ENCODE measurements at regions not wholly inside any gene's neighbourhood (a gene's known extent, or its start where the extent isn't known, plus 50 kb on each side); places are given as distances from the start of the nearest gene placed in this dataset.
"Not testable (repeated sequence)": the region's sequence is repeated elsewhere in the genome, so short reads cannot be mapped to it uniquely, and the experiment has no call there.

- DNase-seq (ENCODE audit: low read depth) (no peak), FAIRE-seq (no peak)
- H3K4me3 Mint-ChIP-seq (ENCODE audit: unreplicated experiment), result no peak overlapping the region
- no peaks in the 10 kb centered on the region for H4K20me1 ChIP-seq (ENCODE audit: insufficient read depth, low read length)
- H3K4me1 Mint-ChIP-seq (ENCODE audit: low read depth, unreplicated experiment), result peaks cover 7% of the 10 kb centered on the region
- no peaks in the 10 kb centered on the region for H3K36me3 Mint-ChIP-seq (ENCODE audit: low read depth, unreplicated experiment)
- peaks cover 8% of the 10 kb centered on the region for H3K27me3 Mint-ChIP-seq (ENCODE audit: low read depth, unreplicated experiment)
- no peak overlapping the region for H3K27ac ChIP-seq (ENCODE audit: low read depth, low read length)
- TF ChIP-seq CTCF (IDR thresholded peaks at IDR 0.05; ENCODE audit: insufficient read depth, low read depth, low read length), result no peak
- no peak for TF ChIP-seq EZH2 (IDR thresholded peaks at IDR 0.05; ENCODE audit: insufficient read depth, low read length)
- peaks cover 8% of the 10 kb centered on the region for H3K4me1 ChIP-seq (ENCODE audit: insufficient read depth, low read length)
- no peak overlapping the region for H3K27ac Mint-ChIP-seq (ENCODE audit: unreplicated experiment)
- no peak overlapping the region for H2AFZ ChIP-seq (ENCODE audit: low read depth, low read length)
- no peak overlapping the region for H3K4me2 ChIP-seq (ENCODE audit: low read length)
- no peaks in the 10 kb centered on the region for H3K36me3 ChIP-seq (ENCODE audit: insufficient read depth, low read length)
- no peaks in the 10 kb centered on the region for H3K27me3 ChIP-seq (ENCODE audit: insufficient read depth, low read length)
- H3K9ac ChIP-seq (ENCODE audit: low read length), result no peak overlapping the region
- no peaks in the 10 kb centered on the region for H3K79me2 ChIP-seq (ENCODE audit: insufficient read depth, low read length)
- H3K9me3 Mint-ChIP-seq (ENCODE audit: unreplicated experiment), result peaks cover 17% of the 10 kb centered on the region
- no peaks in the 10 kb centered on the region for H3K9me3 ChIP-seq (ENCODE audit: insufficient read depth, low read depth, low read length)
- H3K4me3 ChIP-seq (ENCODE audit: insufficient read depth, low read depth, low read length), result no peak overlapping the region
These were observed 76.6 kb downstream of the CHRD start for GRCh38 chr3:184456476-184456875.

- H3K27me3 ChIP-seq (ENCODE audit: insufficient read depth, low read length), result no peaks in the 10 kb centered on the region
- no peaks in the 10 kb centered on the region for H3K79me2 ChIP-seq (ENCODE audit: insufficient read depth, low read length)
- Mint-ChIP-seq H3K27me3 (ENCODE audit: low read depth, unreplicated experiment) (peaks cover 12% of the 10 kb centered on the region), H3K27ac (ENCODE audit: unreplicated experiment) (no peak overlapping the region), H3K4me1 (ENCODE audit: low read depth, unreplicated experiment) (peaks cover 7% of the 10 kb centered on the region), H3K4me3 (ENCODE audit: unreplicated experiment) (no peak overlapping the region), H3K36me3 (ENCODE audit: low read depth, unreplicated experiment) (no peaks in the 10 kb centered on the region), H3K9me3 (ENCODE audit: unreplicated experiment) (peaks cover 17% of the 10 kb centered on the region)
- DNase-seq (ENCODE audit: low read depth) (no peak), FAIRE-seq (no peak)
- H2AFZ ChIP-seq (ENCODE audit: low read depth, low read length), result no peak overlapping the region
- peaks cover 8% of the 10 kb centered on the region for H3K4me1 ChIP-seq (ENCODE audit: insufficient read depth, low read length)
- no peak overlapping the region for H3K9ac ChIP-seq (ENCODE audit: low read length)
- no peaks in the 10 kb centered on the region for H3K36me3 ChIP-seq (ENCODE audit: insufficient read depth, low read length)
- TF ChIP-seq EZH2 (IDR thresholded peaks at IDR 0.05; ENCODE audit: insufficient read depth, low read length) (no peak), CTCF (IDR thresholded peaks at IDR 0.05; ENCODE audit: insufficient read depth, low read depth, low read length) (no peak)
- H3K4me3 ChIP-seq (ENCODE audit: insufficient read depth, low read depth, low read length), result no peak overlapping the region
- H3K4me2 ChIP-seq (ENCODE audit: low read length), result no peak overlapping the region
- H3K27ac ChIP-seq (ENCODE audit: low read depth, low read length), result no peak overlapping the region
- H4K20me1 ChIP-seq (ENCODE audit: insufficient read depth, low read length), result no peaks in the 10 kb centered on the region
- H3K9me3 ChIP-seq (ENCODE audit: insufficient read depth, low read depth, low read length), result no peaks in the 10 kb centered on the region
These were observed 77.5 kb downstream of the CHRD start for GRCh38 chr3:184457329-184457728.

- not testable (repeated sequence) for H3K36me3 ChIP-seq (ENCODE audit: insufficient read depth, low read length); H3K27ac ChIP-seq (ENCODE audit: low read depth, low read length); H3K4me1 ChIP-seq (ENCODE audit: insufficient read depth, low read length); H3K27ac Mint-ChIP-seq (ENCODE audit: unreplicated experiment); H3K4me3 ChIP-seq (ENCODE audit: insufficient read depth, low read depth, low read length); FAIRE-seq; H2AFZ ChIP-seq (ENCODE audit: low read depth, low read length); H4K20me1 ChIP-seq (ENCODE audit: insufficient read depth, low read length); H3K4me2 ChIP-seq (ENCODE audit: low read length); H3K79me2 ChIP-seq (ENCODE audit: insufficient read depth, low read length); H3K9ac ChIP-seq (ENCODE audit: low read length); H3K4me3 Mint-ChIP-seq (ENCODE audit: unreplicated experiment); DNase-seq (ENCODE audit: low read depth); H3K9me3 ChIP-seq (ENCODE audit: insufficient read depth, low read depth, low read length); H3K36me3 Mint-ChIP-seq (ENCODE audit: low read depth, unreplicated experiment); H3K4me1 Mint-ChIP-seq (ENCODE audit: low read depth, unreplicated experiment); H3K27me3 ChIP-seq (ENCODE audit: insufficient read depth, low read length)
- H3K9me3 Mint-ChIP-seq (ENCODE audit: unreplicated experiment), result peaks cover 17% of the 10 kb centered on the region
- H3K27me3 Mint-ChIP-seq (ENCODE audit: low read depth, unreplicated experiment), result peaks cover 11% of the 10 kb centered on the region
These were observed 78.0 kb downstream of the CHRD start for GRCh38 chr3:184457784-184458377.
